GM12872 (cell line): ENCODE measurements at regions not wholly inside any gene's neighbourhood (a gene's known extent, or its start where the extent isn't known, plus 50 kb on each side); places are given as distances from the start of the nearest gene placed in this dataset.

Experiments
- TF ChIP-seq, protein P1 (sequence below): IDR thresholded peaks from 3 replicates; pipeline ENCODE4 v1.5.1; 2011; ENCODE audit warnings: low read depth, mild to moderate bottlenecking, low read length, moderate library complexity; ENCODE audit not compliant: insufficient read depth

DNA sequence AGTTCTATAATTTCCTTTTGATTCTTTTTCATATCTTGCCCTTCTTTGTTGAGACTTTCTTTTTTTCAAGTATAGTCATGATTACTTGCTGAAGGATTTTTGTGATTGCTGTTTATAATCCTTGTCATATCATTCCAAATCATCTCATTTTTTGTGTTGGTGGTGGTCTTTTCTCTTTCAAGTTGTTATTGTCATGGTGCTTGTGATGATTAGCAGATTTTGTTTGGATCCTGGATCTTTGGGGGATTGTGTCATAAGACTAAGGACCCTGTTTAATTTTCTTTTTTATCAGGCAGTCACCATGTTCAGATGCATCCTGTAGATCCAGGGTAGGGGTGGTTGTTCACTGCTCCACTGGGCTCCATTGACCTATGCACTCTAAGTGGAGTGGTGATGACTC, 254.4 kb upstream of the FOXF1 start:
- TF ChIP-seq, protein P1, sequence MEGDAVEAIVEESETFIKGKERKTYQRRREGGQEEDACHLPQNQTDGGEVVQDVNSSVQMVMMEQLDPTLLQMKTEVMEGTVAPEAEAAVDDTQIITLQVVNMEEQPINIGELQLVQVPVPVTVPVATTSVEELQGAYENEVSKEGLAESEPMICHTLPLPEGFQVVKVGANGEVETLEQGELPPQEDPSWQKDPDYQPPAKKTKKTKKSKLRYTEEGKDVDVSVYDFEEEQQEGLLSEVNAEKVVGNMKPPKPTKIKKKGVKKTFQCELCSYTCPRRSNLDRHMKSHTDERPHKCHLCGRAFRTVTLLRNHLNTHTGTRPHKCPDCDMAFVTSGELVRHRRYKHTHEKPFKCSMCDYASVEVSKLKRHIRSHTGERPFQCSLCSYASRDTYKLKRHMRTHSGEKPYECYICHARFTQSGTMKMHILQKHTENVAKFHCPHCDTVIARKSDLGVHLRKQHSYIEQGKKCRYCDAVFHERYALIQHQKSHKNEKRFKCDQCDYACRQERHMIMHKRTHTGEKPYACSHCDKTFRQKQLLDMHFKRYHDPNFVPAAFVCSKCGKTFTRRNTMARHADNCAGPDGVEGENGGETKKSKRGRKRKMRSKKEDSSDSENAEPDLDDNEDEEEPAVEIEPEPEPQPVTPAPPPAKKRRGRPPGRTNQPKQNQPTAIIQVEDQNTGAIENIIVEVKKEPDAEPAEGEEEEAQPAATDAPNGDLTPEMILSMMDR = no peak

DNA sequence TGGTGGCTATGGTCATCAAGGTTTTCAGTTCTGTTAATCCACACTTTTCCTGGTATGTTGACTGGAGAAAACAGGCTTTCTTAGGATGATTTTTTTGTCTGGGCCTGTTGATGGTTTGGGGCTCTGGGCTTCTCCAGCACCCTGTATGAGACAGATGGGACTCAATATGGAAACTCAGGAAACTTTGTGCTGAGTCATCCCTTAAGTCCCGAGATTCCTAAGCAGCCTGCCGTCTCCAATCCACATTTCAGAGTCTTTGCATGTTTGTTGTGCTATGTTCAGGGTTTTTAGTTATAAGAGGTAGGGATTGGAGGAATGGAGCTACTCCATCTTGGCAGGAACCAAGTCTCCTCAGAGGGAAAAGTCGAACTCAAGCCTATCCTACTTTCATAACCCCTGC, 253.3 kb upstream of the FOXF1 start:
- TF ChIP-seq, protein P1 = no peak

DNA sequence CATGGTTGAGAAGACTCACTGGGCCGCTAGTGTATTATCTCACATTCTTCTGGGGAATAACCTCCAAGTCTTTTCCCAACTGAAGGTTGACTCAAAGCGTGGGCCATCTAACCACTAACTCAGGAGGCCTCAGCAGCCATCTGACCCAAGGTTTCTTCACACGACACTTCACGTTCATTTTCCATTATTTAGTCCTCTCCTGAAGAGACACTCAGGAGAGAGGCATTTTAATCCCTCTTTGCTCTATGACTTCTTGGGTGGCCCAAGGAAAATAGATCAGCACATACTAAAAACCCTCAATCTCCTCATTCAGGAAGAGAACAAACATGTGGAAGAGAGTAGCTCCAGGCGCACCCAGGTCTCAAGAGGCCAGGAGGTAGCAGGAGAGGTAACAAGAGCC, 252.8 kb upstream of the FOXF1 start:
- TF ChIP-seq, protein P1 = no peak

DNA sequence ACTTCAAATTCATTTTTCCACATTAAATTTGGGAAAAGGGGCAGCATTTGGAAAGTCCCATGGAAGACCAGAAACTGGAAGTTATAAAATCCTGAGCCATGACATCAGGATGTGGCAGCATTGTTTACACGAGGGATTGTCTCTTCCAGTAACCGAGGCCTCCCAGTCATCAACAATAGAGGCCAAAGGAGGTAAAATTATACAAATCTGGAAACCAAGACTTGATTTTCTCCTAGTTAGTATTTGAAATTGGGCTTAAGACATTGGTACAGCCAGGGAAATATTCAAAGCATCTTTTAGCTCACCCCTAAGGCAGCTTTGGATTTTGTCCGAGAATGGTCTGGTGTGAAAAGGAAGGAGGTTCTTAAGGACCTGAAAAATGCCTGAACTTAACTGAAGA, 251.6 kb upstream of the FOXF1 start:
- TF ChIP-seq, protein P1 = no peak

DNA sequence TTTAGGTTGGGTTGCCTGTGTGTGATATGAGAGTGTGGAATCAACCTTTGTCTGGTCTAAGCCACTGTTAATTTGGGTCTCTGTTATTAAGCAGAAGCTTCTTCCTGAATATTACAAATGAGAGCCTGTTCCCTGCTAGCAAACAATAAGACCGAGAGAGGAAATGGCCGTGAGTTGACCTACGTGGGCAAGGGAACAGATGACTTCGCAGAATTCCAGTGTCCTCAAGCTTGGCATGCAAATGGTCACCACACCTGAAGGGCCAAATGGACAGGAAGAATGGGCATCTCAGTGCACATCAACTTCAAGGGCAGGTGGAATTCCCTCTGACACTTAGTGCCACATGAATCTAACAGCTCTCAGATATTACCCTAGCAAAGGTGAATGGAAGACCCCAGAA, 250.8 kb upstream of the FOXF1 start:
- TF ChIP-seq, protein P1 = no peak

DNA sequence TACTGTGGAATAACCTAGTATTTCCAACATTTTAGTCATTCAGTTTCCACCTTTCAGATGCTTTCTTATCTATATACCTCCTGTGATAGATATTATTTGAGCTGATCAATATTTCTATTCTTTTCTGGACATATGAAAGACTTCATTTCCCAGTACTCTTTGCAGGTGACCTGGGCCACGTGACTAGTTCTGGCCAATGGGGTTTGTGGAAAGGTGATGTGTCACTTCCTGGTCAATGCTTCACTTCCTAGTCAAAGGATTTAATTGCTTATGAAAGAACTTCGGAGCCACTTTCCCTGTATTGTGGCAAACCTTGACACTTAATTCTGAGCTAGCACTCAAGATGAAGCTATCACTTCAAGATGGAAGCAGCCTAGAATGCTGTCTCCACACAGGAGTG, 248.9 kb upstream of the FOXF1 start:
- TF ChIP-seq, protein P1 = no peak

DNA sequence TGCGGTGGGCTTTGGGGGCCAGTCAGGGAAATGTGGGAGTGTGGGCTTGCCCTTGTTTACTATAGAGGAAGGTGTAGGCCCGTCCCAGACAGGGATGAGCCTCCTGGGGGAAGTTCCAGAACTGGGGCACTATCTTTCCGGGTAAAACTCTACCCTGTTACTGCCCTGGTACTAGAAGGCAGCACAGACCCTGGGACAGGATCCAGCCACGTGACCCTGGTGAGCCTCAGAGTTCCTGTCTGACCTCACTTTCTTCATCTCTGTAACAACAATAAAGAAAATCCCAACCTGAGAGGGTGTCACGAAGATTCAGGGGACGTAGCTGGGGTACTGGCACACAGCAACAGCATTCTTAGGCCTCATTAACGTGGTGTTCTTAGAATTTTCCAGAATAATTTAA, 239.6 kb upstream of the FOXF1 start:
- TF ChIP-seq, protein P1 = no peak

DNA sequence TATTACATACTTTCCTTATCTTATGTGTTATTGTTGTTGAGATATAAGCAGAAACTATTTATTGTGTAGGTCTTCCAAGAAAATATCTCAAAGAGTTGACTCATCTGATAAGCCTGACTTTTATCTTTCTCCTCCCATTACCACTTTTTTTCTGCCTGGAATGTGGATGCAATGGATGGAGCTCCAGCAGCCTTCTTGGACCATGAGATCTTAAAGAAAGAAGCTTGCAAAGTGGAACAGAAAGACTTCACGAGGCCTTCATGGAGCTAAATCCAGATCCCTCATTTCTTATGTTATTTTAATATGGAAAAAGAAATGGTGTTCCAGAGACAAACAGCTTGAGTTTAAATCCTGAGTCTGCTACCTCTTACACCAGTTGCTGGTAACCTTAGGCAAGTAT, 237.6 kb upstream of the FOXF1 start:
- TF ChIP-seq, protein P1 = no peak
